AG04449 (cell line): ENCODE measurements at regions not wholly inside any gene's neighbourhood (a gene's known extent, or its start where the extent isn't known, plus 50 kb on each side); places are given as distances from the start of the nearest gene placed in this dataset.
"Not testable (repeated sequence)": the region's sequence is repeated elsewhere in the genome, so short reads cannot be mapped to it uniquely, and the experiment has no call there.

ENCODE experiments used
- CTCF ChIA-PET: fragments of 350-600 bp; formaldehyde crosslinking; extraction: SDS; loops from one replicate; lab custom pipeline; 2021; ENCODE audit warnings: antibody characterized with exemption; lab: Yijun Ruan, JAX
- POLR2A ChIA-PET: fragments of 400-600, 350-600 bp; formaldehyde crosslinking; extraction: SDS; loops from one replicate; lab custom pipeline; 2020; ENCODE audit warnings: antibody characterized with exemption, inconsistent platforms; lab: Yijun Ruan, JAX
- DNase-seq: peaks from one replicate; pipeline ENCODE4 v3.0.0-alpha.2; 2010; ENCODE audit warnings: low read depth, low spot score
- H3K4me3 ChIP-seq: 2 replicates; pipeline ENCODE4 v1.5.1; 2011; ENCODE audit warnings: low read depth, mild to moderate bottlenecking, control low read depth, low read length
- CTCF ChIP-seq: IDR thresholded peaks from one replicate; pipeline ENCODE4 v1.5.1; 2011; ENCODE audit warnings: mild to moderate bottlenecking, moderate library complexity, low read length, control low read depth, inconsistent platforms; ENCODE audit not compliant: insufficient read depth; ENCODE audit errors: missing control alignments

DNA sequence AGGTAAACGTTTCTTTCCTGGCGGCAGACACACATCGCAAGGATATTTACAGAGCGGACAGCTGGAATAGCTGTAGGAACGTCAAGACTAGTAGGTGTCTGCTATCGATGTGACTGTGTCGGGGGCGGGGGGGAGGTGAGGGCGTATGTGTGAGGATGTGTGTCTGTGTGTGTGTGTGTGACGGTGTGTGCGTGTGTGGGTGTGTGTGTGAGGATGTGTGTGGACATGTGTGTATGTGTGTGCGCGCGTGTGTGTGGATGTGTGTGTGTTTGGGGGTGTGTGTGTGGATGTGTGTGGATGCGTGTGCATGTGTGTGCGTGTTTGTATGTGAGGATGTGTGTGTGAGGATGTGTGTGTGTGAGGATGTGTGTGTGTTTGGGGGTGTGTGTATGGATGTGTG lies 55.4 kb downstream of the PNMA6F start:
- DNase-seq, CTCF ChIA-PET, H3K4me3 ChIP-seq, POLR2A ChIA-PET: not testable (repeated sequence)

- POLR2A ChIA-PET, CTCF ChIA-PET, H3K4me3 ChIP-seq, DNase-seq: not testable (repeated sequence)
Observed at GRCh38 chrX:153260468-153260867, 61.1 kb downstream of the PNMA6F start.

DNA sequence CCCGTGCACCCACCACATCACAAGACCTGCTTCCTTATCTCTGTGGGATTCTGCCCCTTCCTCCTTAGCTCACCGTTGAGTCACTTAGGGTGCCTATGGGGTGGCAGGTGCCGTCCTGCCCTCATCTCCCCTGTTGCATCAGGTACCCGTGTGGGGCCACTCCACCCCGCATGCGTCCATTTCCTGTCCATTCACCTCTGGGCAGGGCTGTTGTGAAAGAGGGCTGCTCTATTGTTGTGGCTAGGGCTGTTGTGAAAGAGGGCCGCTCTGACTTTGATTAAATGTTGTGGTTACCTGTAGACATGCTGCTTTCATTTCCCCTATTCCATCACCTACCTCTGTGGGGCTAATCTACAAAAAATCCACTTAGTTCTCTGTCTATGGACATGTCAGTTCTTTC lies 68.3 kb downstream of the PNMA6F start:
- H3K4me3 ChIP-seq, DNase-seq, POLR2A ChIA-PET, CTCF ChIA-PET: not testable (repeated sequence)

GRCh38 chrX:153252378-153253129 lies 69.0 kb downstream of the PNMA6F start:
- CTCF ChIA-PET, POLR2A ChIA-PET, DNase-seq, H3K4me3 ChIP-seq: not testable (repeated sequence)

- DNase-seq, CTCF ChIA-PET, POLR2A ChIA-PET, H3K4me3 ChIP-seq: not testable (repeated sequence)
Observed at GRCh38 chrX:153251952-153252351, 69.6 kb downstream of the PNMA6F start.

- POLR2A ChIA-PET, CTCF ChIA-PET, DNase-seq, H3K4me3 ChIP-seq: not testable (repeated sequence)
Observed at GRCh38 chrX:153250762-153251161, 70.8 kb downstream of the PNMA6F start.

DNA sequence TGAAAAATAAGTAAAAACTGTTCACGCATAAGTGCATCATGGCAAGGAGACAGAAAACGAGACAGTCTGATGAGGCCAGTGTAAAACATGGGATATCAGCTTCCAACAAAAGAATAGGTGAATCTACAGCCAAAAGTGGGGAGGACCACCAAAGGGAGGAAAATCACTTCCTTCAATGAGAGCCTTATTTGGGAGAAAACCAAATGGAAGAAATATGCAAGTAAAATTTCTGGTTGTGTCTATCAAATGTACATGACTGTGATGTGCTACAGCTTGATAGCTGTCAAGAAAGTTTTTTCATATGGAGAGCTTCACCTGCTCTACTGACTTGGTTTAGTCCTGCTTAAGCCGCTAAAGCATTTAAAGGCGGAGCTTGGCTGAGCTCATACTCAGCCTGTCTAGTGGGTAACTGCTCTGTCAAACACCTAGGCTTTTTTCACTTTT lies 66.2 kb downstream of the MAGEA1 start:
- ChIA-PET POLR2A (no interaction called here), CTCF (interaction anchor here (1.2 kb wide), 1 partner anchor 10 kb away, joined by 3 read pairs; no protein-coding TSS in a partner anchor)
- H3K4me3 ChIP-seq: no peak overlapping the region
- TF ChIP-seq CTCF: no peak
- no peak for DNase-seq

DNA sequence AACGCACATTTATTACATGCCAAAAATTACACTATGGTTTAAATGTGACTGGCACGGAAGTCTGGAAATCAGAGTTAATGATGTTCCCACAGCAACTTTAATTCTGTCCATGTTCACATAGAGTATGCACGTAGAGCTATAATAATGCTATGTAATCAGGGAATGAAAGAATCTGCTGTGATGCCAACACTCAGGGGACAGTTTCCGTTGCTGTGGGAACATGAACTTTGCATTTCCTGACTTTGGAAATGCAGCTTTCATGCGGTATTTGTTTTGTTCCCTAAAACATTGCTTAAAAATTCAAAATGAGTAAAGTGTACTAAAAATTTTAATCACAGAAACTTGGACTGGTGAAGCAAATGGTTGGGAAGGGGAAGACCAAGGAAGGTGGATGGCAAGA lies 65.7 kb downstream of the MAGEA1 start:
- POLR2A ChIA-PET: no interaction called here
- CTCF ChIA-PET: interaction anchor here (1.2 kb wide), 1 partner anchor 10 kb away, joined by 3 read pairs; no protein-coding TSS in a partner anchor
- no peak overlapping the region for H3K4me3 ChIP-seq
- TF ChIP-seq CTCF: no peak
- no peak for DNase-seq

DNA sequence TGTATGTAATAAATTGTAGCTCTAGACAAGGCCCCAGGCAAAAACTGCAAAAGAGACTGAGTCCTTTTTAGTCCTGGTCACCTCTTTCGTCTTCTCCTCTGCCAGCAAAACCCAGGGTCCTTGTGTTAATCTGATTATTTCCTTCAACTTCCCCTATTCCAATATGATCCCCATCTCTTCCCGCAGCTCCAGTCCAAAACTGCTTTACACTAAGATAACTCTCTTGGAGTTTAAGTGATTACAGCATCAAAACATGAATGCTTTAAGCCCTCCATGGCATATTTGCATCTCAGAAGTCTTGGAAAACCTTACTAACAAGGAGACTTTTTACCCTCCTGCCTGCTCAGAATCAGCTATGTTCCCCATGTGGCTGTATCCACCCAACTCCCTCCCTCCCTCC lies 59.3 kb downstream of the MAGEA1 start:
- DNase-seq: no peak
- TF ChIP-seq CTCF: no peak
- ChIA-PET CTCF (no interaction called here), POLR2A (no interaction called here)
- H3K4me3 ChIP-seq: no peak overlapping the region
